Activated T-helper 1 cell treated with anti-CD3 and anti-CD28 coated beads, Interleukin-12 subunit alpha, Interleukin-12 subunit beta, Interleukin-2, Interleukin-4 antibody, amounts not matched to agents 30 ng/mL and 10 ng/mL and 1 ng/mL, durations not matched to agents 14 hours and 24 hours and 36 hours (primary cell): ENCODE measurements at regions not wholly inside any gene's neighbourhood (a gene's known extent, or its start where the extent isn't known, plus 50 kb on each side); places are given as distances from the start of the nearest gene placed in this dataset.

Experiments used
- DNase-seq: peaks from one replicate; pipeline ENCODE4 v3.0.0; 2021; ENCODE audit warnings: low spot score
- H3K27ac Mint-ChIP-seq: one replicate; pipeline ENCODE4 v1.8.0; 2021; ENCODE audit warnings: mild to moderate bottlenecking, mixed read lengths
- H3K27me3 Mint-ChIP-seq: one replicate; pipeline ENCODE4 v1.8.0; 2022; ENCODE audit warnings: mild to moderate bottlenecking, moderate library complexity, mixed read lengths; ENCODE audit not compliant: insufficient read depth
- H3K36me3 Mint-ChIP-seq: one replicate; pipeline ENCODE4 v1.8.0; 2021; ENCODE audit warnings: low read depth, mixed read lengths
- H3K4me1 Mint-ChIP-seq: one replicate; pipeline ENCODE4 v1.8.0; 2021; ENCODE audit warnings: low read depth, mixed read lengths
- H3K4me3 Mint-ChIP-seq: one replicate; pipeline ENCODE4 v1.8.0; 2021; ENCODE audit warnings: mild to moderate bottlenecking, moderate library complexity, mixed read lengths
- H3K9me3 Mint-ChIP-seq: one replicate; pipeline ENCODE4 v1.8.0; 2021; ENCODE audit warnings: mixed read lengths
- intact Hi-C: fragments of 100-400 bp; cut with micrococcal nuclease; formaldehyde crosslinking; loops from one replicate; pipeline ENCODE4 v1.15.1; 2024

GRCh38 chr5:82820188-82820587 is 257.0 kb downstream of the TMEM167A start:
- H3K4me3 Mint-ChIP-seq = no peak overlapping the region
- H3K27ac Mint-ChIP-seq = no peak overlapping the region
- DNase-seq = no peak
- no peaks in the 10 kb centered on the region for H3K9me3 Mint-ChIP-seq
- intact Hi-C loops = no loop called here
- H3K36me3 Mint-ChIP-seq = no peaks in the 10 kb centered on the region
- no peaks in the 10 kb centered on the region for H3K27me3 Mint-ChIP-seq
- no peaks in the 10 kb centered on the region for H3K4me1 Mint-ChIP-seq

GRCh38 chr5:82817897-82818676 is 259.1 kb downstream of the TMEM167A start:
- intact Hi-C loops = no loop called here
- Mint-ChIP-seq H3K27ac (no peak overlapping the region), H3K9me3 (no peaks in the 10 kb centered on the region), H3K36me3 (no peaks in the 10 kb centered on the region), H3K27me3 (no peaks in the 10 kb centered on the region), H3K4me1 (no peaks in the 10 kb centered on the region), H3K4me3 (no peak overlapping the region)
- DNase-seq = no peak

GRCh38 chr5:82816926-82817325 is 260.3 kb downstream of the TMEM167A start:
- H3K9me3 Mint-ChIP-seq = no peaks in the 10 kb centered on the region

GRCh38 chr5:82815871-82816270 is 261.3 kb downstream of the TMEM167A start:
- H3K9me3 Mint-ChIP-seq = no peaks in the 10 kb centered on the region

More at GRCh38 chr5:82816926-82817325, 260.3 kb downstream of the TMEM167A start:
- no peak overlapping the region for H3K27ac Mint-ChIP-seq
- no peaks in the 10 kb centered on the region for H3K27me3 Mint-ChIP-seq
- H3K4me1 Mint-ChIP-seq = no peaks in the 10 kb centered on the region
- H3K36me3 Mint-ChIP-seq = no peaks in the 10 kb centered on the region
- H3K4me3 Mint-ChIP-seq = no peak overlapping the region
- intact Hi-C loops = no loop called here
- DNase-seq = no peak

GRCh38 chr5:82813861-82814260 is 263.3 kb downstream of the TMEM167A start:
- Mint-ChIP-seq H3K27me3 (no peaks in the 10 kb centered on the region), H3K36me3 (no peaks in the 10 kb centered on the region), H3K27ac (no peak overlapping the region), H3K4me3 (no peak overlapping the region), H3K9me3 (no peaks in the 10 kb centered on the region), H3K4me1 (no peaks in the 10 kb centered on the region)
- no peak for DNase-seq
- intact Hi-C loops = no loop called here

More at GRCh38 chr5:82815871-82816270, 261.3 kb downstream of the TMEM167A start:
- H3K4me1 Mint-ChIP-seq = no peaks in the 10 kb centered on the region
- H3K27ac Mint-ChIP-seq = no peak overlapping the region
- DNase-seq = no peak
- H3K36me3 Mint-ChIP-seq = no peaks in the 10 kb centered on the region
- H3K4me3 Mint-ChIP-seq = no peak overlapping the region
- no peaks in the 10 kb centered on the region for H3K27me3 Mint-ChIP-seq
- intact Hi-C loops = no loop called here

- Mint-ChIP-seq H3K27ac (no peak overlapping the region), H3K27me3 (no peaks in the 10 kb centered on the region), H3K4me3 (no peak overlapping the region), H3K9me3 (no peaks in the 10 kb centered on the region), H3K36me3 (no peaks in the 10 kb centered on the region), H3K4me1 (no peaks in the 10 kb centered on the region)
- intact Hi-C loops = no loop called here
- no peak for DNase-seq
Measured at GRCh38 chr5:82812575-82812974, 264.6 kb downstream of the TMEM167A start.

- no peak overlapping the region for H3K27ac Mint-ChIP-seq
- H3K27me3 Mint-ChIP-seq = no peaks in the 10 kb centered on the region
- H3K36me3 Mint-ChIP-seq = no peaks in the 10 kb centered on the region
- H3K4me1 Mint-ChIP-seq = no peaks in the 10 kb centered on the region
- no peak for DNase-seq
- H3K9me3 Mint-ChIP-seq = no peaks in the 10 kb centered on the region
- no peak overlapping the region for H3K4me3 Mint-ChIP-seq
- intact Hi-C loops = no loop called here
Measured at GRCh38 chr5:82811490-82811889, 265.7 kb downstream of the TMEM167A start.

GRCh38 chr5:82809420-82810143 is 267.6 kb downstream of the TMEM167A start:
- H3K36me3 Mint-ChIP-seq = no peaks in the 10 kb centered on the region
- H3K4me1 Mint-ChIP-seq = no peaks in the 10 kb centered on the region
- no peak overlapping the region for H3K27ac Mint-ChIP-seq
- DNase-seq = no peak
- H3K27me3 Mint-ChIP-seq = no peaks in the 10 kb centered on the region
- no peak overlapping the region for H3K4me3 Mint-ChIP-seq
- H3K9me3 Mint-ChIP-seq = no peaks in the 10 kb centered on the region
- intact Hi-C loops = no loop called here

- Mint-ChIP-seq H3K27ac (no peak overlapping the region), H3K27me3 (no peaks in the 10 kb centered on the region)
- no peak for DNase-seq
Measured at GRCh38 chr5:82808960-82809359, 268.2 kb downstream of the TMEM167A start.

GRCh38 chr5:82807021-82807420 is 270.2 kb downstream of the TMEM167A start:
- Mint-ChIP-seq H3K4me1 (no peaks in the 10 kb centered on the region), H3K4me3 (no peak overlapping the region), H3K27ac (no peak overlapping the region), H3K27me3 (no peaks in the 10 kb centered on the region), H3K9me3 (no peaks in the 10 kb centered on the region), H3K36me3 (no peaks in the 10 kb centered on the region)
- intact Hi-C loops = no loop called here
- DNase-seq = no peak

More at GRCh38 chr5:82808960-82809359, 268.2 kb downstream of the TMEM167A start:
- Mint-ChIP-seq H3K4me1 (no peaks in the 10 kb centered on the region), H3K36me3 (no peaks in the 10 kb centered on the region), H3K4me3 (no peak overlapping the region), H3K9me3 (no peaks in the 10 kb centered on the region)
- intact Hi-C loops = no loop called here

GRCh38 chr5:82806513-82806912 is 270.7 kb downstream of the TMEM167A start:
- intact Hi-C loops = no loop called here
- Mint-ChIP-seq H3K27ac (no peak overlapping the region), H3K4me1 (no peaks in the 10 kb centered on the region), H3K27me3 (no peaks in the 10 kb centered on the region), H3K4me3 (no peak overlapping the region), H3K36me3 (no peaks in the 10 kb centered on the region), H3K9me3 (no peaks in the 10 kb centered on the region)
- no peak for DNase-seq

- H3K4me3 Mint-ChIP-seq = no peak overlapping the region
- peaks cover 2% of the 10 kb centered on the region for H3K27me3 Mint-ChIP-seq
- no peaks in the 10 kb centered on the region for H3K9me3 Mint-ChIP-seq
- H3K36me3 Mint-ChIP-seq = no peaks in the 10 kb centered on the region
- H3K27ac Mint-ChIP-seq = no peak overlapping the region
- H3K4me1 Mint-ChIP-seq = no peaks in the 10 kb centered on the region
- no peak for DNase-seq
- intact Hi-C loops = no loop called here
Measured at GRCh38 chr5:82804155-82804690, 273.0 kb downstream of the TMEM167A start.

- no peaks in the 10 kb centered on the region for H3K4me1 Mint-ChIP-seq
- intact Hi-C loops = no loop called here
- no peak overlapping the region for H3K27ac Mint-ChIP-seq
- DNase-seq = no peak
- no peaks in the 10 kb centered on the region for H3K36me3 Mint-ChIP-seq
- peaks cover 2% of the 10 kb centered on the region for H3K27me3 Mint-ChIP-seq
- no peak overlapping the region for H3K4me3 Mint-ChIP-seq
- no peaks in the 10 kb centered on the region for H3K9me3 Mint-ChIP-seq
Measured at GRCh38 chr5:82802954-82803353, 274.2 kb downstream of the TMEM167A start.
